ENCODE measurements at regions not wholly inside any gene's neighbourhood (a gene's known extent, or its start where the extent isn't known, plus 50 kb on each side); places are given as distances from the start of the nearest gene placed in this dataset.

GRCh38 chr7:145534301-145534700 lies 582.3 kb upstream of the CNTNAP2 start:
- ChIA-PET POLR2A (no interaction called here), CTCF (no interaction called here)
- Histone ChIP-seq H3K9ac (replicated peaks; ENCODE audit: extremely low read depth, insufficient read depth, low read length) (no peak overlapping the region), H2AFZ (ENCODE audit: low read depth, low read length) (no peak overlapping the region), H3K4me2 (ENCODE audit: insufficient read depth, low read length) (no peak overlapping the region), H3K27ac (ENCODE audit: insufficient read depth, low read depth, low read length) (no peak overlapping the region), H3K36me3 (ENCODE audit: control insufficient read depth in 2 of 2, extremely low read depth in 1 of 2, insufficient read depth in 2 of 2, low read length in 2 of 2) (no peaks in the 10 kb centered on the region), H3K4me3 (replicated peaks in 1 of 3; ENCODE audit: insufficient read depth in 1 of 3, low read depth in 1 of 3, low read length in 3 of 3) (no peak overlapping the region), H3K9me1 (replicated peaks; ENCODE audit: control insufficient read depth, extremely low read depth, insufficient read depth, low read length) (no peaks in the 10 kb centered on the region), H4K20me1 (replicated peaks; ENCODE audit: control insufficient read depth, extremely low read depth, insufficient read depth, low read length) (no peaks in the 10 kb centered on the region), H3K4me1 (ENCODE audit: control insufficient read depth, extremely low read depth, insufficient read depth, low read length) (no peaks in the 10 kb centered on the region), H3K9me3 (replicated peaks; ENCODE audit: control insufficient read depth, insufficient read depth, low read length) (no peaks in the 10 kb centered on the region), H3K79me2 (ENCODE audit: control insufficient read depth, insufficient read depth, low read length) (no peaks in the 10 kb centered on the region), H3K27me3 (ENCODE audit: control insufficient read depth in 2 of 2, insufficient read depth in 2 of 2, low read length in 2 of 2) (no peaks in the 10 kb centered on the region)
- FAIRE-seq (no peak), DNase-seq (ENCODE audit: low read depth, low spot score) (no peak)
- TF ChIP-seq JUN (IDR thresholded peaks at IDR 0.05; ENCODE audit: borderline replicate concordance, insufficient read depth, insufficient read length, low read depth): no peak
- TF ChIP-seq FOS (IDR thresholded peaks at IDR 0.05; ENCODE audit: borderline replicate concordance, insufficient read depth, low read length): no peak
- no peak for TF ChIP-seq MAX (IDR thresholded peaks at IDR 0.05; ENCODE audit: insufficient read depth, insufficient read length)
- no peak for TF ChIP-seq POLR2AphosphoS5 (IDR thresholded peaks at IDR 0.05; ENCODE audit: insufficient read depth, low read depth, low read length)
- TF ChIP-seq EZH2 (IDR thresholded peaks at IDR 0.05; ENCODE audit: borderline replicate concordance, low read depth, low read length, severe bottlenecking): no peak
- TF ChIP-seq MYC (IDR thresholded peaks at IDR 0.05; ENCODE audit: low read depth, low read length): no peak
- TF ChIP-seq GATA2 (IDR thresholded peaks at IDR 0.05; ENCODE audit: insufficient read depth, insufficient read length, low read depth, low read length): no peak
- no peak for TF ChIP-seq POLR2A (IDR thresholded peaks at IDR 0.05; ENCODE audit: low read depth, low read length)
- no peak for TF ChIP-seq CTCF (IDR thresholded peaks at IDR 0.05; ENCODE audit: extremely low read depth in 1 of 2, insufficient read depth in 1 of 2, low read depth in 1 of 2, low read length in 2 of 2)
- dilution Hi-C loops (cut with MboI; ENCODE audit: extremely low pct_ligation_motif_present, low sequenced_read_pairs): no loop called here
- BruUV-seq (replicated peaks): no TSS peak
- intact Hi-C loops (cut with micrococcal nuclease): no loop called here

Measured in endothelial cell of umbilical vein (primary cell).